Hepatic stellate cell (primary cell): ENCODE measurements at regions not wholly inside any gene's neighbourhood (a gene's known extent, or its start where the extent isn't known, plus 50 kb on each side); places are given as distances from the start of the nearest gene placed in this dataset.
"Not testable (repeated sequence)": the region's sequence is repeated elsewhere in the genome, so short reads cannot be mapped to it uniquely, and the experiment has no call there.

Experiments used
- DNase-seq: peaks from one replicate; pipeline ENCODE4 v3.0.0; 2011; ENCODE audit warnings: low spot score

- DNase-seq, result no peak
Observed at GRCh38 chr17:79560527-79560926, 50.3 kb downstream of the RBFOX3 start.

GRCh38 chr17:79559111-79559887 lies 51.6 kb downstream of the RBFOX3 start:
- DNase-seq, result no peak

- no peak for DNase-seq
Observed at GRCh38 chr17:79558091-79558900, 52.6 kb downstream of the RBFOX3 start.

GRCh38 chr17:79557276-79558090 lies 53.4 kb downstream of the RBFOX3 start:
- no peak for DNase-seq

- DNase-seq, result no peak
Observed at GRCh38 chr17:79556271-79556670, 54.6 kb downstream of the RBFOX3 start.

- no peak for DNase-seq
Observed at GRCh38 chr17:79555543-79555942, 55.3 kb downstream of the RBFOX3 start.

- not testable (repeated sequence) for DNase-seq
Observed at GRCh38 chr17:79554346-79554745, 56.5 kb downstream of the RBFOX3 start.

- DNase-seq, result no peak
Observed at GRCh38 chr17:79552824-79553223, 58.0 kb downstream of the RBFOX3 start.

GRCh38 chr17:79552405-79552804 lies 58.4 kb downstream of the RBFOX3 start:
- DNase-seq, result no peak

- no peak for DNase-seq
Observed at GRCh38 chr17:79549141-79549915, 61.5 kb downstream of the RBFOX3 start.

- no peak for DNase-seq
Observed at GRCh38 chr17:79548116-79548515, 62.7 kb downstream of the RBFOX3 start.

GRCh38 chr17:79547586-79547985 lies 63.3 kb downstream of the RBFOX3 start:
- DNase-seq, result no peak

GRCh38 chr17:79547171-79547570 lies 63.7 kb downstream of the RBFOX3 start:
- DNase-seq, result not testable (repeated sequence)

GRCh38 chr17:79546386-79546785 lies 64.5 kb downstream of the RBFOX3 start:
- DNase-seq, result no peak

GRCh38 chr17:79545251-79546005 lies 65.4 kb downstream of the RBFOX3 start:
- DNase-seq, result no peak

GRCh38 chr17:79544142-79544914 lies 66.5 kb downstream of the RBFOX3 start:
- DNase-seq, result no peak

- DNase-seq, result no peak
Observed at GRCh38 chr17:79543531-79543930, 67.3 kb downstream of the RBFOX3 start.

GRCh38 chr17:79542718-79543117 lies 68.1 kb downstream of the RBFOX3 start:
- no peak for DNase-seq

- DNase-seq, result no peak
Observed at GRCh38 chr17:79541056-79541850, 69.6 kb downstream of the RBFOX3 start.
